Kidney (tissue), 13 donors: ENCODE measurements at regions not wholly inside any gene's neighbourhood (a gene's known extent, or its start where the extent isn't known, plus 50 kb on each side); places are given as distances from the start of the nearest gene placed in this dataset.

Source experiments
- DNase-seq, 5 donors: peaks; one replicate each; pipeline ENCODE4 v3.0.0-alpha.2; 2013 to 2020
- FAIRE-seq: peaks from 2 replicates; lab custom pipeline; 2012; peaks lifted over from hg19 to GRCh38; lab: Jason Lieb, UNC
- H3K27ac ChIP-seq, 2 donors: one replicate each; pipeline ENCODE4 v1.7.0; 2013; ENCODE audit warnings: low read depth in 2 of 2, low read length in 2 of 2, inconsistent platforms in 1 of 2
- H3K27me3 ChIP-seq: one replicate; pipeline ENCODE4 v1.7.1; 2013; ENCODE audit warnings: low read length, inconsistent platforms; ENCODE audit not compliant: control insufficient read depth, insufficient read depth
- H3K36me3 ChIP-seq, 3 donors: one replicate each; pipeline versions ENCODE4 v1.7.0 to v1.7.1; 2013; ENCODE audit warnings: low read length in 3 of 3, control low read depth in 1 of 3, inconsistent platforms in 1 of 3; ENCODE audit not compliant: insufficient read depth in 3 of 3, control insufficient read depth in 2 of 3
- H3K4me1 ChIP-seq, 3 donors: one replicate each; pipeline versions ENCODE4 v1.7.0 to v1.7.1; 2013; ENCODE audit warnings: low read length in 3 of 3, inconsistent platforms in 1 of 3, low read depth in 1 of 3; ENCODE audit not compliant: control insufficient read depth in 2 of 3, insufficient read depth in 2 of 3
- H3K4me3 ChIP-seq, 3 donors: one replicate each; pipeline versions ENCODE4 v1.7.0 to v1.8.1; 2013; ENCODE audit warnings: low read length in 3 of 3, control low read depth in 1 of 3, inconsistent platforms in 1 of 3
- H3K9ac ChIP-seq, 3 donors: one replicate each; pipeline versions ENCODE4 v1.7.0 to v1.7.1; 2013; ENCODE audit warnings: low read length in 3 of 3, control low read depth in 1 of 3, inconsistent platforms in 1 of 3
- H3K9me3 ChIP-seq, 3 donors: one replicate each; pipeline versions ENCODE4 v1.7.0 to v1.7.1; 2013; ENCODE audit warnings: low read length in 3 of 3, control low read depth in 1 of 3, inconsistent platforms in 1 of 3; ENCODE audit not compliant: control insufficient read depth in 2 of 3, insufficient read depth in 1 of 3
- CTCF ChIP-seq: IDR thresholded peaks from 3 replicates; pipeline ENCODE4 v1.5.1; 2012; ENCODE audit warnings: mild to moderate bottlenecking, moderate library complexity, borderline replicate concordance; ENCODE audit not compliant: insufficient read depth; ENCODE audit errors: extremely low read depth
- intact Hi-C: fragments of 100-400 bp; cut with DNase I; formaldehyde crosslinking; loops from one replicate; pipeline ENCODE4 v1.11.1; 2022
- donor health status: control.
- donor health status: control.
- donor health status: control.
- donor health status: control.
- donor health status: control.
- donor health status: DM: yes; HTN: yes; CAD: no.
- donor health status: Normal renal cell carcinoma (clear cell type).

- intact Hi-C loops: no loop called here
- DNase-seq (no peak), FAIRE-seq (no peak)
- H3K4me1 ChIP-seq: no peaks in the 10 kb centered on the region
- no peak overlapping the region for H3K9ac ChIP-seq
- no peak overlapping the region for H3K27ac ChIP-seq
- H3K9me3 ChIP-seq: no peaks in the 10 kb centered on the region
- H3K36me3 ChIP-seq: no peaks in the 10 kb centered on the region
- H3K27me3 ChIP-seq: no peaks in the 10 kb centered on the region
- no peak for TF ChIP-seq CTCF
- H3K4me3 ChIP-seq: no peak overlapping the region
Measured at GRCh38 chr2:65916785-65917295, 484.4 kb upstream of the SPRED2 start.

- Histone ChIP-seq H3K27ac (no peak overlapping the region), H3K9ac (no peak overlapping the region), H3K27me3 (no peaks in the 10 kb centered on the region), H3K9me3 (no peaks in the 10 kb centered on the region), H3K4me3 (no peak overlapping the region), H3K36me3 (no peaks in the 10 kb centered on the region), H3K4me1 (no peaks in the 10 kb centered on the region)
- no peak for DNase-seq
- intact Hi-C loops: no loop called here
- no peak for TF ChIP-seq CTCF
- no peak for FAIRE-seq
Measured at GRCh38 chr2:65916177-65916576, 483.8 kb upstream of the SPRED2 start.

- FAIRE-seq (no peak), DNase-seq (no peak)
- Histone ChIP-seq H3K4me3 (no peak overlapping the region), H3K36me3 (no peaks in the 10 kb centered on the region), H3K9ac (no peak overlapping the region), H3K9me3 (no peaks in the 10 kb centered on the region), H3K27me3 (no peaks in the 10 kb centered on the region), H3K27ac (no peak overlapping the region), H3K4me1 (no peaks in the 10 kb centered on the region)
- intact Hi-C loops: no loop called here
- no peak for TF ChIP-seq CTCF
Measured at GRCh38 chr2:65915273-65915672, 482.9 kb upstream of the SPRED2 start.

- Histone ChIP-seq H3K27ac (no peak overlapping the region), H3K27me3 (no peaks in the 10 kb centered on the region), H3K9me3 (no peaks in the 10 kb centered on the region), H3K4me3 (no peak overlapping the region), H3K9ac (no peak overlapping the region), H3K36me3 (no peaks in the 10 kb centered on the region), H3K4me1 (no peaks in the 10 kb centered on the region)
- TF ChIP-seq CTCF: no peak
- DNase-seq: no peak
- intact Hi-C loops: no loop called here
- FAIRE-seq: no peak
Measured at GRCh38 chr2:65914244-65914786, 481.9 kb upstream of the SPRED2 start.
